ENCODE measurements at regions not wholly inside any gene's neighbourhood (a gene's known extent, or its start where the extent isn't known, plus 50 kb on each side); places are given as distances from the start of the nearest gene placed in this dataset.
"Not testable (repeated sequence)": the region's sequence is repeated elsewhere in the genome, so short reads cannot be mapped to it uniquely, and the experiment has no call there.

- H3K27me3 ChIP-seq (ENCODE audit: insufficient read depth, low read depth, severe bottlenecking): no peaks in the 10 kb centered on the region
Observed at GRCh38 chr2:131584380-131584779, 56.7 kb downstream of the CCDC74A start.

GRCh38 chr2:131584940-131585339 is 57.3 kb downstream of the CCDC74A start:
- Histone ChIP-seq H3K27me3 (ENCODE audit: insufficient read depth, low read depth, severe bottlenecking) (no peaks in the 10 kb centered on the region), H3K27ac (no peak overlapping the region), H3K36me3 (no peaks in the 10 kb centered on the region), H3K9me3 (ENCODE audit: severe bottlenecking) (no peaks in the 10 kb centered on the region), H3K4me3 (ENCODE audit: low read depth, low read length) (no peak overlapping the region)
- DNase-seq: no peak
- no peak for TF ChIP-seq CTCF (IDR thresholded peaks at IDR 0.05; ENCODE audit: low read depth, low read length)

More at GRCh38 chr2:131584380-131584779, 56.7 kb downstream of the CCDC74A start:
- H3K9me3 ChIP-seq (ENCODE audit: severe bottlenecking): no peaks in the 10 kb centered on the region
- no peaks in the 10 kb centered on the region for H3K36me3 ChIP-seq
- H3K27ac ChIP-seq: no peak overlapping the region
- no peak overlapping the region for H3K4me3 ChIP-seq (ENCODE audit: low read depth, low read length)
- no peak for TF ChIP-seq CTCF (IDR thresholded peaks at IDR 0.05; ENCODE audit: low read depth, low read length)
- DNase-seq: no peak

GRCh38 chr2:131588152-131588873 is 60.6 kb downstream of the CCDC74A start:
- no peak for DNase-seq
- TF ChIP-seq CTCF (IDR thresholded peaks at IDR 0.05; ENCODE audit: low read depth, low read length): no peak
- no peaks in the 10 kb centered on the region for H3K9me3 ChIP-seq (ENCODE audit: severe bottlenecking)
- H3K4me3 ChIP-seq (ENCODE audit: low read depth, low read length): no peak overlapping the region
- H3K27me3 ChIP-seq (ENCODE audit: insufficient read depth, low read depth, severe bottlenecking): no peaks in the 10 kb centered on the region
- H3K36me3 ChIP-seq: no peaks in the 10 kb centered on the region
- H3K27ac ChIP-seq: no peak overlapping the region

GRCh38 chr2:131589126-131589525 is 61.4 kb downstream of the CCDC74A start:
- not testable (repeated sequence) for H3K4me3 ChIP-seq (ENCODE audit: low read depth, low read length); H3K36me3 ChIP-seq; H3K27me3 ChIP-seq (ENCODE audit: insufficient read depth, low read depth, severe bottlenecking); H3K9me3 ChIP-seq (ENCODE audit: severe bottlenecking); DNase-seq; H3K27ac ChIP-seq

- no peak for TF ChIP-seq CTCF (IDR thresholded peaks at IDR 0.05; ENCODE audit: low read depth, low read length)
- no peaks in the 10 kb centered on the region for H3K36me3 ChIP-seq
Observed at GRCh38 chr2:131590366-131590765, 62.7 kb downstream of the CCDC74A start.

GRCh38 chr2:131590896-131591295 is 63.2 kb downstream of the CCDC74A start:
- Histone ChIP-seq H3K27me3 (ENCODE audit: insufficient read depth, low read depth, severe bottlenecking) (no peaks in the 10 kb centered on the region), H3K9me3 (ENCODE audit: severe bottlenecking) (no peaks in the 10 kb centered on the region), H3K27ac (no peak overlapping the region), H3K36me3 (no peaks in the 10 kb centered on the region), H3K4me3 (ENCODE audit: low read depth, low read length) (no peak overlapping the region)
- no peak for TF ChIP-seq CTCF (IDR thresholded peaks at IDR 0.05; ENCODE audit: low read depth, low read length)
- no peak for DNase-seq

More at GRCh38 chr2:131590366-131590765, 62.7 kb downstream of the CCDC74A start:
- no peak for DNase-seq
- H3K27me3 ChIP-seq (ENCODE audit: insufficient read depth, low read depth, severe bottlenecking): no peaks in the 10 kb centered on the region
- no peak overlapping the region for H3K27ac ChIP-seq
- H3K9me3 ChIP-seq (ENCODE audit: severe bottlenecking): no peaks in the 10 kb centered on the region
- H3K4me3 ChIP-seq (ENCODE audit: low read depth, low read length): no peak overlapping the region

- H3K9me3 ChIP-seq (ENCODE audit: severe bottlenecking); H3K27ac ChIP-seq; DNase-seq; H3K4me3 ChIP-seq (ENCODE audit: low read depth, low read length); H3K36me3 ChIP-seq; H3K27me3 ChIP-seq (ENCODE audit: insufficient read depth, low read depth, severe bottlenecking): not testable (repeated sequence)
Observed at GRCh38 chr2:131596561-131596960, 68.9 kb downstream of the CCDC74A start.

GRCh38 chr2:131602444-131602843 is 74.8 kb downstream of the CCDC74A start:
- not testable (repeated sequence) for H3K27me3 ChIP-seq (ENCODE audit: insufficient read depth, low read depth, severe bottlenecking); H3K4me3 ChIP-seq (ENCODE audit: low read depth, low read length); H3K36me3 ChIP-seq; H3K9me3 ChIP-seq (ENCODE audit: severe bottlenecking); DNase-seq; H3K27ac ChIP-seq

GRCh38 chr2:131604652-131605051 is 77.0 kb downstream of the CCDC74A start:
- not testable (repeated sequence) for H3K9me3 ChIP-seq (ENCODE audit: severe bottlenecking); DNase-seq

GRCh38 chr2:131606366-131606765 is 78.7 kb downstream of the CCDC74A start:
- not testable (repeated sequence) for DNase-seq; H3K4me3 ChIP-seq (ENCODE audit: low read depth, low read length); H3K36me3 ChIP-seq; H3K27me3 ChIP-seq (ENCODE audit: insufficient read depth, low read depth, severe bottlenecking); H3K9me3 ChIP-seq (ENCODE audit: severe bottlenecking); H3K27ac ChIP-seq

More at GRCh38 chr2:131604652-131605051, 77.0 kb downstream of the CCDC74A start:
- not testable (repeated sequence) for H3K27ac ChIP-seq; H3K27me3 ChIP-seq (ENCODE audit: insufficient read depth, low read depth, severe bottlenecking); H3K4me3 ChIP-seq (ENCODE audit: low read depth, low read length); H3K36me3 ChIP-seq
